Lower leg skin (tissue), 4 donors: ENCODE measurements at regions not wholly inside any gene's neighbourhood (a gene's known extent, or its start where the extent isn't known, plus 50 kb on each side); places are given as distances from the start of the nearest gene placed in this dataset.

Experiments
- DNase-seq, 2 donors: peaks; one replicate each; pipeline ENCODE4 v3.0.0-alpha.2; 2019; ENCODE audit warnings: low spot score in 2 of 2
- H3K4me3 ChIP-seq: fragments of 200-600 bp; sonication (generic); 2 replicates; pipeline ENCODE4 v1.5.1; 2017; ENCODE audit warnings: mild to moderate bottlenecking, low read depth; ENCODE audit not compliant: poor library complexity, severe bottlenecking
- CTCF ChIP-seq, 3 donors: fragments of 450-650 bp; IDR thresholded peaks; one replicate each; pipeline ENCODE4 v1.5.1; 2016; ENCODE audit warnings: antibody characterized with exemption in 3 of 3, mild to moderate bottlenecking in 3 of 3, moderate library complexity in 2 of 3
- POLR2A ChIP-seq, 2 donors: fragments of 450-650 bp; IDR thresholded peaks; one replicate each; pipeline ENCODE4 v1.6.1; 2016 to 2017; ENCODE audit warnings: antibody characterized with exemption in 2 of 2, mild to moderate bottlenecking in 1 of 2, moderate library complexity in 1 of 2
- WGBS, 2 donors: methylation state at CpG; one replicate each; pipeline ENCODE4 v1.1.5; 2018; 5-methylcytosine and 5-hydroxymethylcytosine counted together
- intact Hi-C: fragments of 100-400 bp; cut with DNase I; formaldehyde crosslinking; loops from one replicate; pipeline ENCODE4 v1.15.0; 2023; ENCODE audit warnings: low total_unique reads

- DNase-seq, result peak in 1 of 2 donors; percentile 54
- no peak overlapping the region for H3K4me3 ChIP-seq
- 79 to 88% methylated on average over 1 of the region's 1 CpG for WGBS, 2 donors
- TF ChIP-seq CTCF (IDR thresholded peaks at IDR 0.05), result no peak
- TF ChIP-seq POLR2A (IDR thresholded peaks at IDR 0.05), result no peak
- intact Hi-C loops, result no loop called here
Observed at GRCh38 chr7:156420496-156420895, 220.1 kb upstream of the RNF32 start.

- H3K4me3 ChIP-seq, result no peak overlapping the region
- intact Hi-C loops, result no loop called here
- 81 to 84% methylated on average over 3 of the region's 3 CpGs for WGBS, 2 donors
- peak in 1 of 2 donors; percentile 36 for DNase-seq
- TF ChIP-seq CTCF (IDR thresholded peaks at IDR 0.05) (no peak), POLR2A (IDR thresholded peaks at IDR 0.05) (no peak)
Observed at GRCh38 chr7:156419782-156420181, 220.8 kb upstream of the RNF32 start.

GRCh38 chr7:156402255-156402654, 238.3 kb upstream of the RNF32 start:
- 90 to 93% methylated on average over 11 of the region's 11 CpGs for WGBS, 2 donors
- intact Hi-C loops, result no loop called here
- no peak overlapping the region for H3K4me3 ChIP-seq
- TF ChIP-seq POLR2A (IDR thresholded peaks at IDR 0.05), result no peak
- TF ChIP-seq CTCF (IDR thresholded peaks at IDR 0.05), result no peak
- no peak for DNase-seq

- TF ChIP-seq POLR2A (IDR thresholded peaks at IDR 0.05) (no peak), CTCF (IDR thresholded peaks at IDR 0.05) (no peak)
- 91 to 92% methylated on average over 9 of the region's 9 CpGs for WGBS, 2 donors
- no peak overlapping the region for H3K4me3 ChIP-seq
- no peak for DNase-seq
- intact Hi-C loops, result no loop called here
Observed at GRCh38 chr7:156401617-156402016, 239.0 kb upstream of the RNF32 start.

GRCh38 chr7:156400046-156400445, 240.5 kb upstream of the RNF32 start:
- no peak overlapping the region for H3K4me3 ChIP-seq
- no peak for DNase-seq
- TF ChIP-seq CTCF (IDR thresholded peaks at IDR 0.05), result no peak
- WGBS, 2 donors, result 59 to 74% methylated on average over 5 of the region's 5 CpGs
- intact Hi-C loops, result no loop called here

GRCh38 chr7:156397249-156397648, 243.3 kb upstream of the RNF32 start:
- no peak overlapping the region for H3K4me3 ChIP-seq
- DNase-seq, result no peak
- intact Hi-C loops, result no loop called here
- WGBS, 2 donors, result 78 to 81% methylated on average over 19 of the region's 19 CpGs
- TF ChIP-seq CTCF (IDR thresholded peaks at IDR 0.05) (no peak), POLR2A (IDR thresholded peaks at IDR 0.05) (no peak)
